HG02759 (cell line): ENCODE measurements at regions not wholly inside any gene's neighbourhood (a gene's known extent, or its start where the extent isn't known, plus 50 kb on each side); places are given as distances from the start of the nearest gene placed in this dataset.
"Not testable (repeated sequence)": the region's sequence is repeated elsewhere in the genome, so short reads cannot be mapped to it uniquely, and the experiment has no call there.

ENCODE experiments used
- ATAC-seq: cut with Tn5 transposase; IDR thresholded peaks from one replicate; pipeline ENCODE4 v1.9.1; 2021; ENCODE audit warnings: mild to moderate bottlenecking, moderate library complexity; ENCODE audit not compliant: unreplicated experiment

DNA sequence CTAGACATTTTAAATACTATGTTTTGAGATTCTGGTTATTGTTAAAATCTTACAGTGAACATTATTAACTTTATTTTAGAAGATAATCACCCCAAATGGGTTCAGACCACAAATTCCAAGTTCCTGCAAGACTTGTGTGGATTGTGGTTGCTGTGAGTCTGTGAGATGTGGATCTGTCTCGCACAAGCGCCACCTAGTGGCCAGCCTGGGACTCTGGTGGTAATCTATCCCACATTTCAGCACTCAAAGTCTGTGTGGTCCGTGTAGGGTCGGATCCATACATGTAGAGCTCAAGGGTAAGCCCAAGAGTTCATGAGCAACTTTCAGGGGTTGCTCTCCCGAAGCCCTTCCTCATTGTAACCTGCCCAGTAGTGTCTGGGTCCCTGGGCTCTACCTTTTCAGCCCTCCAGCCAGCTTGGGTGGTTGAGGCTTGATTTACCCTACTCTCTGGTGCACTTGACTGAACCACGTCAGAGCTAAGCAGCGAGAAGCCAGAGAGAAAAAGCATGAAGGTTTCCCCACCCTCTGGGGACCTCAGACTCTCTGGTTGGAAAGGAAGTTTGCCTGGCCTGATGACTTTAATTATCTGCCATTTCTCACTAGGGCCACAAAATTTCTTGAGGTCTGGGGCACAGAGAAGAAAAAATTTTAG is 129.2 kb downstream of the ARHGAP11B start:
- ATAC-seq, result peak; percentile 82

DNA sequence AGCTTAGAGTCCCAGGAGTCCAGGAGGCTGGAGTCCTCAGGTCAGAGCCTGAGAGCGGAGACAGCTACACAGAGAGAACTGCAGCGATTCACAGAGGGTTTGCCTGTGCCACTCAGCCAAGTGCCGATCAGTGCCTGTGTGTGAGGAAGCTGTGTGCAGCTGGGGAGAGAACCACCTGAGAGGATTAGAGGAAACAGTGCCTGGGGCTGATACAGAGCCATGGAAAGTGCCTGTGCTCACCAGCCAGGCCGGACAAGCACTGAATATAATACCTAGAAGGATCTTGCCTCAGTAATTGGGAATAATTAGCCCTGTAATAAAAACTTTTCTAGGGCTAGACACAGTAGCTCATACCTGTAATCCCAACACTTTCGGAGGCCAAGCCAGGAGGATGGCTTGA is 134.7 kb downstream of the ARHGAP11B start:
- not testable (repeated sequence) for ATAC-seq

DNA sequence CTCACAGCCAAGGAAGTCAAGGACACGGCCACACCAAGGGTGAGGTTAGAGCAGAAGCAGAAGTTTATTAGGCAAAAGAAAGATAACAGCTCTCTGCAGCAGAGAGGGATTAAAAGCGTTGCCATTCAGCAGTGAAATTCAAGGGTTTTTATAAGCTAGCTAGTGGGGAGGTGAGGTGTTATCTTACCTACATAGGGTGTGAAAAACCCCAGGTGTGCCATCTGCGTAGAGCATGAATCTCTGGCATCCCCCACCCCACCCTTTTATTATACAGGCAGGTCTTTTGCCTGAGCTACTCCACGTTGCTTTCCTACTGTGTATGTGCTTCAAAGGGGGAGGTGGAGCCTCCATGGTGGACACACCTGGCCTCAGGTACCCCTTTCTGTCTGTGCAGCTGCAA is 135.4 kb downstream of the ARHGAP11B start:
- not testable (repeated sequence) for ATAC-seq

DNA sequence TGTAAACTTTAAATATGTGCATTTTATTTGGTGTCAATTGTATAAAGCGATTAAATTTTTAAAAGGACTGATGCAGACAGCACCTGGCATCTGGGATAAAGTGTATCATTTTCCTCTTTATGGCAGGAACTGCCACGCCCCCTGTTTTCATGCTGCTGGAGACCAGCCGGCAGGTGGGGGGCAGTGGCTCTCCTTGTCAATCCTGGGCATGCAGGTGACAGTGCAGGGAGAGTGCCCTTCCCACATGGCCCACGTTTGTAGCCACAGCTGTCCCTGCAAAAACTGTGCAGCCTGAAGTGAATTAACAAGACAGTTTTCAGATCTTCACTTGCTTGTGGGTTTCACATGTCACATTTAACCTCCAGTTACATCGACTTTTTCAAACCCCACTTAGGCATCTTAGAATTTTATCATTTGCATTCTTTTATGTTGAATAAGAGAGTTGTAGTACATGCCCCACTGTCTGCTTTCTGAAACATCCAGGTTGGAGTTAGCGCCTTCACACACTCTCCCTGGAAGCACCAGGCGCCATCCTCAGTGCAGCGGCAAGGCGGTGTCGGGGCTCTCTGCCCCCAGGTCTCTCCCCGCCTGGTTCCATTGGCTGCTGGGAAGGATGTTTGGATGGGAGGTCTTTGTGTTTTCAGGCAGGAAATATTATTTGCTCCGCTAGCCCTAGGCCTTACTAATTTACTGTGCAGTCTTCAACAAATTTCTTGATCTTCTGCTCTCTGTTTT is 134.2 kb upstream of the FAN1 start:
- ATAC-seq, result not testable (repeated sequence)

DNA sequence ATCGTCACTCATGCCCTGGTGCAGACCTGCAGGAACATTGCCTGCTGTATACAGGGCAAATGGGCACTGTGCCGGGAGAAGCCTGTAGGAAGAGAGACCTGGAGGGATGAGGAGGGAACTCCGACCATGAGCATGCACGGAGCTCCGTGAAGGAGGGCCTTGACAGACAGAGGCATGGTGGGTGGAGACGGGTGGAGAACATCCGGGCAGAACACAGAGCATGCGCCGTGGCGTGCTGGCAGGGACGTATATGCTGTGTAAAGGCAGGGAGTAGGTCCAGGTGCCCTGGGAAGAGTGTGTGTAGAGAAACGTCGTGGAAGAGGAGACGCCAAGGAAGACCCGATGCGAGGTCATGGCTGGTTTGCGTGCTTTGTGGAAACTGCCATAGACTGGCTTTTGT is 133.0 kb upstream of the FAN1 start:
- ATAC-seq, result no peak

DNA sequence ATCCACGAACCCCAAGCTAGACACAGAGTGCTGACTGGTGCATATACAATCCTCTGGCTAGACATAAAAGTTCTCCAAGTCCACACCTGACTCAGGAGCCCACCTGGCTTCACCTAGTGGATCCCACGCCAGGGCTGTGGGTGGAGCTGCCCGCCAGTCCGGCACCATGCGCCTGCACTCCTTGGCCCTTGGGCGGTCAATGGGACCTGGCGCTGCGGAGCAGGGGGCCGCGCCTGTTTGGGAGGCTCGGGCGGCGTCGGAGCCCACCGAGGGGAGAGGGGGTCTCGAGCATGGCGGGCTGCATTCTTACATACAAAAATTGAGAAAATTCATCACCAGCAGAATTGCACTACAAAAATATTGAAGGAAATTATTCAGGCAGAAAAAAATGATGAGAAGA is 120.7 kb upstream of the FAN1 start:
- no peak for ATAC-seq

DNA sequence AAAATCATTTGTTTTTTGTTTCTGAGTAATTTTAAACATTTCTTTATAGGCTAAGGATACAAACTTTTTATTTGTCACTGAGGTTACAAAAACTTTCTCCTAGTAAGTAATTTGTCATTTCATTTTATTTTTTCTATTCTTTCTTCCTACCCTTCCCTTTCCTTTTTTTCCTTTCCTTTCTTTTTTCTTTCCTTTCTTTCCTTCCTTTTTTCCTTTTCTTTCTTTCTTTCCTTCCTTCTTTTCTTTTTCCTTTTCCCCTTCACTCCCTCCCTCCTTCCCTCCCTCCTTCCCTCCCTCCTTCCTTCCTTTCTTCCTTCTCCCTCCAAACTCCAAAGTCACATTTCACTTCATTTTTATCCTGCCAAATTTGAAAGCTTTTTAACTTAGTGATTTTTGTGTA is 115.1 kb upstream of the FAN1 start:
- no peak for ATAC-seq

DNA sequence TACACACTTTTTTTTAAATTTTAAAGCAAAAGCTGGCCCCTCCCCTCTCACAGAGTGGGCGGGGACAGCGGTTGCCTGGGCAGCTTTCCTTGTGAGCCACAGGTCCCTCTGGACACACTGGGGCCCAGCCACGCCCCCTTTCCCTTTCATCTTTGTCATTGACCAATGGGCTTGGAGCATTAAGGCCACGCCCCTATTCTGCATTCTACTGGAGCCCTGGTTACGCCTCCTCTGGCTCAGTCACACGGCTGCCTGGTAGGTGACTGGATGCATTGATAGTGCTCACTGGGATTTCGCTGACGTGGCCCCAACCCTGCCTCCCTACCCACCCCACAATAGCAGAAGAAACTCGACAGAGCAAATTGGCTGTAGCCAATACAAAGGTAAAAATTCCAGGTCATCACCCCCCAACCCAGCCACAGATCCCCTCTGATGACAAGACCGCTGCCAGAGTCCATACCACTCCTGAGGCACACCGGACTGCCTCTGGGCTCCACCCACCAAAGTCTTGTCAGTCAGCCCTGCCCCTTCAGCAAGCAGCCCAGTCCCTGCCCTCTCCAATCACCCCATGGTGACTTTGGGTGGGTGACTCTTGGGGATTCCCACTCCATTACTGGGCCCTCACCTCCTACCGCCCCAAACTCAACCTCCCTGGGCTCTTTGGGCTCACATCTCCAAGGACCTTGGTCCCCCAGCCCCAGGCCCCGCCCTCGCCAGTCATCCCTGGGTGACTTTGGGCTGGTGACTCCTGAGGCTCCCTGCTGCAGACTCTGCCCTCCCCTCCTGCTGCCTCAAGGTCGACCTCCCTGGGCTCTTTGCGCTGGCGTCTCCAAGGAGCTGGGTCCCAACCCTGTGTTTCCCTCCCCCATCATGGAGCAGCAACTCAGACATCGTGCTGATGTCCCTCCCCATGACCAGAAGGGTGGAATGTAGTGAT is 112.2 kb upstream of the FAN1 start:
- no peak for ATAC-seq

DNA sequence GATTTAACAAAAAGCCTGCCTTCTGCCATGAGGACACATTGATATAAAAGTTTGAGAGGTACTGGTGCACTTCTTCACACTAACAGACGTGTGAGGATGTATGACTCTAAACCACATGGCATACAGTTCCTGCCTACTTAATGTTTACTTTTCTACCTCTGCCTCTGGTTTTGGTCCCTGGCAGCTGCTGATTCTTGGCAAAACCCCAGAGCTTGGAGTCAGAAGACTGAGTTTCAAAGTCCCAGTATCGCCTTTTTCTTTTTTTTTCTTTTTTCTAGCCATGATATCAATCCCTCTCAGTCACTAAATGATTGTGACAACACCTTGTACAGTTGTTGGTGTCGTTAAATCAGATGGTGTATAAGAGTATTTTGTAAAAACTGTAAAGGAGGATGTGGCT is 110.9 kb upstream of the FAN1 start:
- not testable (repeated sequence) for ATAC-seq

DNA sequence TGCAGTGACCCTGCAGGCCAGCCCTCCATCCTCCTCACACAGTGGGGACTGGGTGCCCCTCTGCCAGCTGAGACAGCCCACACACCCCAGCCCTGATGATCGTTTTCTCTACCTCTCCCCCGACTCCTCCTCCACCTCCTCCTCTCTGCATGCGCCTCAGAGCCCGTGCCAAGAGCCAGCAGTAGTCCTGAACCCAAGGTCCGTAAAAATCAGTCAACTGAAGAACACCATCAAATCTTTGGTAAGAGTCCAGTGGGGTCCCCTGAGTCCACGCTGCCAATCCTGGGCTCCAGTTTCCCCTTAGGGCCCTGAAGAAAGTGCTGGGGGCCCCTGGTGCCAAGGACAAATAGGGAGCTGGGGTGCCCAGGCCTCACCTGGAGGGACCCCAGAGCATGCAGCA is 109.3 kb upstream of the FAN1 start:
- ATAC-seq, result no peak

DNA sequence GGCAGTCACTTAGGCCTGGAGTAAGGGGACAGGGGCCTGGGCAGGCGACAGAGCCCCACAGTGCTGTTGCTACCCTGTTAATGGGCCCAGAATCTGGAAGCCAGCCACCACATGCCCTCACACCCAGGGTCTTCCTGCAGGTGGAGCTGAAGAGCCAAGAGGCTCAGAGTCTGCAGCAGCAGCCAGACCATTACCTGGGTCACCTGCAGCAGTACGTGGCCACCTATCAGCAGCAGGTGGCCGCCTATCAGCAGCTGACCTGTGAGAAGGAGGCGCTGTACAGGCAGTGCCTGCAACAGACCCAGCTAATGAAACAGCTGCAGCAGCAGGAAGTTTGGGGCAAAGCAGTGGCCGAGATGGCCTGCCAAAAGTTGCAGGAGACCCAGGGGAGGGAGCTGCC is 104.2 kb upstream of the FAN1 start:
- not testable (repeated sequence) for ATAC-seq

DNA sequence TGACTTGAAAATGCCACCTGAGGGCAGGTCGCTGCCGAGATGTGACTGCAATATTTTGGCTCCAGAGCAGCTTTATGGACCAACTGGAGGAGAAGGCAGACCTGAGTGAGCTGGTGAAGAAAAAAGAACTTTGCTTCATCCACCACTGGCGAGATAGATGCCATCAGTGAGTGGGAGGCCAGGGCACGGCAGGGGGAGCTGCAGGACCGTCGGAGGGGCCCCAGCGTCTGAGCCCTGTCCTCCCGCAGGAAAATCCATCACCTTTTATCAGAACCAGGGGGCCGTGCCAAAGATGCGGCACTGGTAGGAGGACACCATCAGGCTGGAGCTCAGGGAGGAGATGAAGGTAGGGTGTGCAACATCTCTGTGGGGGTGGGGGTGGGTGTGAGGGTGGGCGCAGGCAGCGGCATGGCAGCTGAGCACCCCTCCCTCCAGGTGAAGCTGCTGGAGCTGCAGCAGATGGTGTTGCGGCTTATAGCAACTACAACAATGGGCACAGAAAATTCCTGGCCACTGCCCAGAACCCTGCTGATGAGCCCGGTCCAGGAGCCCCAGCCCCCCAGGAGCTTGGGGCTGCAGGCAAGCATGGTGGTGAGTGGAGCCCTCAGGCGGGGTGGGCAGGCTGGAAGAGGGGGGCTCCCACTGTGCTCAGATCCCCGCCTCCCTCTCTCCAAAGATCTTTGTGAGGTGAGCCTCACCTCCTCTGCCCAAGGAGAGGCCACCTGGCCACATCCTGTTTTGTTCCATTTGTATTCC is 102.4 kb upstream of the FAN1 start:
- not testable (repeated sequence) for ATAC-seq

DNA sequence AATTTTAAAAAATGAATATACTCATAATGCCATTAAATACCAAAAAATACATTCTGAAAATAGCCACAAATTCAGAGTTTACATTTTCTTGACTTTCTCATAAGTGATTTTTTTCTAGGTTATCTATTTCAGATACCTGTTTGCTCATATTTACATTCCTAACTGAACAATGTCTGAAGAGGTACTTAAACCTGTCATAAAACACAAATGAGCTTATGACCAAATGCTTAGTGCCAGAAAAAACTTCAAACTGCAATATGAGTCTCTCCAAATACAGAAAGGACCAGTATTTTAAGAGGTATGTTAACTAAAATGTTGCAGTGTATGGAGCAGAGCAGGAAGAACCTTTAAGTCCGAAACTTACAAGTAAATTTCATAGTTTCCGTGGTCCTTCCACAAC is 101.7 kb upstream of the FAN1 start:
- ATAC-seq, result not testable (repeated sequence)

DNA sequence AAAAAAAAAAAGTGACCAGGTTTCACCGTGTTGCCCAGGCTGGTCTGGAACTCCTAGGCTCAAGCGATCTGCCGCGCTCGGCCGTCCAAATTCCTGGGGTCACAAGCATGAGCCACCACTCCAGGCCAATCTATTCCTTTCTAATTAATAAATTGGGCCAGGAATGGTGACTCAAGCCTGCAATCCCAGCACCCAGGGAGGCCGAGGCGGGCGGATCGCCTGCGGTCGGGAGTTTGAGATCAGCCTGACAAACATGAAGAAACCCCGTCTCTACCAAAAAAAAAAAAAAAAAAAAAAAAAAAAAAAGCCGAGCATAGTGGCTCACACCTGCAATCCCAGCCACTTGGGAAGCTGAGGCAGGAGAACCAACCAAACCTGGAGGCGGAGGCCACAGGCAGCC is 100.0 kb upstream of the FAN1 start:
- not testable (repeated sequence) for ATAC-seq

DNA sequence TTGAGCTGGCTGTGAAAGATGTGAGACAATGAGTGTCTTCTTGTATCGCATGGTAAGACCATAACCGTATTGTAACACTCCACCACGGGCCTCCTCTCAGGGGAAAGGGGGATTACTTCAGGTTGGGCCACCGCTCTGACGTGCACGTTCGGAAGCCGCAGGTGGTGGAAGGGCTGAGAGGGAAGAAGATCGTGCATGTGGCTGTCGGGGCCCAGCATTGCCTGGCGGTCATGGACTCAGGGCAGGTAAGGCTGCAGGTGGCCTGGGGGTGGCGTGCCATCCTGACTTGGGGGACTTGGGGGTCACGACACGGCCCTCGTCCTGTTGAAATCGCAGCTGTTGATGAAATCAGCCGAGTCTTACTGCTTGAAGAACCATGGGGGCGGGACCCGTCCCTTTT is 87.3 kb upstream of the FAN1 start:
- no peak for ATAC-seq

DNA sequence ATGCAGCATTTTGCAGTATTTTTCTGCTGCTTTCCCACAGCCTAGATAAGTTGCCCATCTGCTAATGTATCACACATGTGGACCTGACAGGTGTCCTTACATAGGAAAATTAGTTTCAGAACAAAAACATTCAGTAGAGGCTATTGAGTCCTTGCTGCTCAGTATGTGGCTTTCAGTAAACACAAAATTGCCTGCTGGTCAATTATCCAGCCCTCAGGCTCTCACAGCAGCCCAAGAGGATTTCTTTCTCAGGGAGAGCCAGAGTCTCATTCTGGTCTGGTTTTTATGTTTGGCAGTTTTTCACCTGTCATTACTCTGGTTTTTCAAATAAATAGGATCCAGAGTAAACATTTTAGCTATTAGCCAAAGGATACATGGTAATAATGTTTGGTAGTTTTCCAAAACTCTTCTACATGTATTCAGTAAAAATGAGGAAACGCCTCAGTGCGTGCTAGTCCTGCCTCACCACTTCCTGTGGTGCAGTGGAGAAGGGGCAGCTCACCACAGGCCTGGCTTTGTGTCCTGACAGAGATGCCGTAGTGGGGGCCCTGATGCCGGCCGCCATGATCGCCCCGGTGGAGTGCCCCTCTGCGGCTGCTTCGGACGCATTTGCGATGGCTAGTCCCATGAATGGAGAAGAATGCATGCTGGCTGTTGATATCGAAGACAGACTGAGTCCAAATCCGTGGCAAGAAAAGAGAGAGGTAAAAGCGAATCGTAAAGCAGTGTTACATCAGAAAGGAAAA is 80.5 kb upstream of the FAN1 start:
- peak; percentile 97 for ATAC-seq

DNA sequence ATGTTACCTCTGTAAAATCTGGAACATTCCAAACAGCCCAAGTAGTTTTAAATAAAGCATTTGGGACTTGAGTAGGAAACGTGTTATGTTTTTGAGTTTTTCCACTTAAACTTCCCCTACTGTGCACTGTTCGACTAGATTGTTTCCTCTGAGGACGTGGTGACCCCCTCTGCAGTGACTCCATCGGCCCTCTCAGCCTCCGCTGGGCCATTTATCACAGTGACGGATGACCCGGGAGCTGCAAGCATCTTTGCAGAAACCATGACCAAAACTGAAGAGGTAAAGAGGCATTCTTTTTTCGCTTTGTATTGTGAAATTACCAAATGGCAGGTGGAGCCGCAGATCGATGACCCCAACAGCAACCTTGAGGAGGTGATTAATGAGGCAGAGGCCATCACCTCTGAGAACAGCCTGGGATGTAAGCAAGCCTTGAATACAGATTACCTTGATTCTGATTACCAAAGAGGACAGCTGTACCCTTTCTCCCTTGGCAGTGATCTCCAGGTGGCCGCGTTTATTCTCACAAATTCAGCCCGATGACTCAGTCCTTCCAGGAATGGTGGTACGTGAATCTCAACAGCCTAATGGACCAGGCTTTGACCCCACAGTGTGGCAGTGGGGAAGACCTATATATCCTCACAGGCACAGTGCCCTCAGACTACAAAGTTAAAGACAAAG is 79.1 kb upstream of the FAN1 start:
- no peak for ATAC-seq

DNA sequence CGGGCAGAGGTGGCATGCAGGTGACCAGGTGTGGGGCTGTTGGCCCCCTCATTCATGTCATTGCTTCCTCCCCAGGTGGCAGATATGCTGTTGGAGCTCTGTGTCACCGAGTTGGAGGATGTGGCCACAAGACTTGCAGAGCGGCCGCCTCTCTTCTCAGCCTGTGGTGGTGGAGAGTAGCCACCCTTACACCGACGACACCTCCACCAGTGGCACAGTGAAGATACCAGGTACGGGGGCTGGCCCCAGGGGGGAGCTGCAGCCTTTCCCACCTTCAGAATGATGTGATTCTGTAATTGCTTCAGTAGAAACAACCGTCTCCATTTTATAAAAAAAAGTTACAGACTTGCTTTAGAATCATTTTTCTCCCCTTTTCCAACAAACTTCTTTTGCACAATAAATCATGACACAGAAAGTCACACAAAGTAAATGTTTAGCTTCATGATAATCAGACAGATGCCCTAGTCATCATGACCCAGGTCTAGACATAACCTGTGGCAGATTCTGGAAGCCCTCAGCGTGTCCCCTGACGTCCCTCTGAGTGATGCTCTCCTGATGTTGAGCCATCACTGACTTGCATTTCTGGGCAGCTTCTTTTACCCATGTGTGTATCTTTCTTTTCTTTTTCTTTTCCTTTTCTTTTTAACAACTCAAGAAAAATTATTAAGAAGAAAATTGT is 76.0 kb upstream of the FAN1 start:
- ATAC-seq, result no peak

DNA sequence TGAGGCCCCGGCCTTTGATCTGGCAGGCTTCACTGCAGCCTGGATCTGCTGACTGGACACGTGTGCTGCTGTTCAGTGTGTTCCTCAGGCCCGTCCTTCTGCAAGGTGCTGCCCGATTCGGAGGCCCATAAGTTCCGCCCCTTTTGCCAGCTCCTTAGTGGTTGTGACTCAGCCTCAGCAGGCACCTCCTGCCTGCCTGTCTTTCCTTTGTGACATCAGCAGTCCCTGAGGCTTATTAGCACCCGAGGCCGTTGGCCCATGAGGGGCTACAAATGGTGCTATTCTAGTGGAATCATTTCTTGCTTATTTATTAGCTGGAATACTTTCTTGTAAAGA is 75.4 kb upstream of the FAN1 start:
- ATAC-seq, result not testable (repeated sequence)
